K562 (cell line): ENCODE measurements at regions not wholly inside any gene's neighbourhood (a gene's known extent, or its start where the extent isn't known, plus 50 kb on each side); places are given as distances from the start of the nearest gene placed in this dataset.
"Not testable (repeated sequence)": the region's sequence is repeated elsewhere in the genome, so short reads cannot be mapped to it uniquely, and the experiment has no call there.

Experiments
- ATAC-seq: fragments of 200-7000 bp; cut with Tn5 transposase; 3 replicates; pipeline ENCODE4 v1.9.1; 2020; ENCODE audit warnings: moderate library complexity
- BruUV-seq: library from RNA; stranded (reverse); fragments of 400-500 nt; replicated peaks from 2 replicates; lab custom pipeline; 2021; lab: Mats Ljungman, UMichigan
- CTCF ChIA-PET: fragments of 300-600 bp; formaldehyde crosslinking; extraction: SDS; loops from one replicate; lab custom pipeline; 2021; ENCODE audit warnings: low intra/inter-chr PET ratio; lab: Yijun Ruan, JAX
- POLR2A ChIA-PET: fragments of 300-600, 350-650 bp; sonication (Branson Sonifier 250); formaldehyde crosslinking; extraction: SDS; loops from one replicate; lab custom pipeline; 2021; ENCODE audit warnings: antibody characterized with exemption, inconsistent platforms; lab: Yijun Ruan, JAX
- DNase-seq, 4 experiments: peaks; one replicate each; pipeline versions ENCODE4 v3.0.0 to v3.0.0-alpha.2; 2011 to 2018; ENCODE audit warnings: low spot score in 3 of 4, mixed read lengths in 3 of 4; ENCODE audit errors: extremely low read depth in 1 of 4
- FAIRE-seq: peaks from 2 replicates; lab custom pipeline; 2011; peaks lifted over from hg19 to GRCh38; lab: Jason Lieb, UNC
- H2AFZ ChIP-seq: 2 replicates; pipeline ENCODE4 v1.6.0; 2011; ENCODE audit warnings: low read depth, low read length, control low read depth, inconsistent platforms
- H3K27ac ChIP-seq: fragments of 200-600 bp; 3 replicates; pipeline ENCODE4 v1.8.0; 2011; ENCODE audit warnings: low read depth, mild to moderate bottlenecking, control low read depth, inconsistent platforms, low read length, moderate library complexity, mixed read lengths; ENCODE audit errors: extremely low read depth
- H3K27me3 ChIP-seq, 2 experiments: fragments of 300-600 bp in 1 of 2; 2 replicates in 1 of 2; 3 replicates in 1 of 2; pipeline versions ENCODE4 v1.6.0 to v1.8.0; 2011; ENCODE audit warnings: inconsistent platforms in 2 of 2, low read length in 2 of 2, mild to moderate bottlenecking in 1 of 2, mixed read lengths in 1 of 2, moderate library complexity in 1 of 2; ENCODE audit not compliant: control insufficient read depth in 2 of 2, insufficient read depth in 2 of 2
- H3K36me3 ChIP-seq: fragments of 300-600 bp; 3 replicates; pipeline ENCODE4 v1.8.0; 2011; ENCODE audit warnings: mild to moderate bottlenecking, low read length, inconsistent platforms; ENCODE audit not compliant: control insufficient read depth, insufficient read depth
- H3K4me1 ChIP-seq, 2 experiments: fragments of 200-600 bp in 1 of 2; replicated peaks in 1 of 2; 2 replicates in 1 of 2; 3 replicates in 1 of 2; pipeline versions ENCODE4 v1.5.1 to v1.8.0; 2011; ENCODE audit warnings: inconsistent platforms in 2 of 2, low read length in 2 of 2, mild to moderate bottlenecking in 1 of 2, mixed read lengths in 1 of 2, moderate library complexity in 1 of 2; ENCODE audit not compliant: control insufficient read depth in 2 of 2, insufficient read depth in 2 of 2
- H3K4me2 ChIP-seq: 2 replicates; pipeline ENCODE4 v1.6.1; 2011; ENCODE audit warnings: low read length, control low read depth, inconsistent platforms, mixed read lengths; ENCODE audit not compliant: insufficient read depth
- H3K4me3 ChIP-seq: fragments of 200-600 bp; sonication (generic), shearing (Covaris generic); 2 replicates; pipeline ENCODE4 v1.5.1; 2016; ENCODE audit warnings: control low read depth, inconsistent platforms
- H3K79me2 ChIP-seq: fragments of 200-600 bp; 3 replicates; pipeline ENCODE4 v1.8.0; 2011; ENCODE audit warnings: low read length, inconsistent platforms; ENCODE audit not compliant: control insufficient read depth, insufficient read depth
- H3K9ac ChIP-seq, 2 experiments: 2 replicates each; pipeline versions ENCODE4 v1.6.0 to v1.6.1; 2011; ENCODE audit warnings: low read depth in 2 of 2, low read length in 2 of 2, control low read depth in 1 of 2, inconsistent platforms in 1 of 2, mild to moderate bottlenecking in 1 of 2, mixed read lengths in 1 of 2; ENCODE audit not compliant: insufficient read depth in 1 of 2
- H3K9me1 ChIP-seq: one replicate; pipeline ENCODE4 v1.6.0; 2011; ENCODE audit warnings: inconsistent platforms, mild to moderate bottlenecking, low read length, moderate library complexity; ENCODE audit not compliant: control insufficient read depth, insufficient read depth
- H3K9me3 ChIP-seq: replicated peaks from 2 replicates; pipeline ENCODE4 v1.5.1; 2011; ENCODE audit warnings: low read depth, low read length, inconsistent platforms; ENCODE audit not compliant: control insufficient read depth, insufficient read depth
- H4K20me1 ChIP-seq: replicated peaks from 2 replicates; pipeline ENCODE4 v1.6.1; 2011; ENCODE audit warnings: low read length, inconsistent platforms, mixed read lengths; ENCODE audit not compliant: control insufficient read depth, insufficient read depth
- C11orf30 ChIP-seq: fragments of 450-650 bp; IDR thresholded peaks from 2 replicates; pipeline ENCODE4 v1.6.1; 2016; ENCODE audit warnings: low read depth, mild to moderate bottlenecking
- CEBPB ChIP-seq: fragments of 450-650 bp; IDR thresholded peaks from 2 replicates; pipeline ENCODE4 v1.6.1; 2016; ENCODE audit warnings: missing genetic modification characterization, missing compliant biosample characterization
- FOXA1 ChIP-seq: fragments of 450-650 bp; IDR thresholded peaks from 2 replicates; pipeline ENCODE4 v1.6.1; 2016; ENCODE audit warnings: mild to moderate bottlenecking, borderline replicate concordance
- HOXB6 ChIP-seq: fragments of 250-450 bp; sonication (Bioruptor Pico); IDR thresholded peaks from 2 replicates; pipeline ENCODE4 v1.5.1; 2022; ENCODE audit warnings: mild to moderate bottlenecking, borderline replicate concordance
- NFIX ChIP-seq: fragments of 250-450 bp; sonication (Bioruptor Pico); IDR thresholded peaks from 2 replicates; pipeline ENCODE4 v1.4.0; 2020; ENCODE audit warnings: low read depth, mild to moderate bottlenecking, moderate library complexity
- PPARD ChIP-seq: fragments of 250-450 bp; sonication (Bioruptor Pico); IDR thresholded peaks from 2 replicates; pipeline ENCODE4 v1.8.0; 2022; ENCODE audit warnings: inconsistent platforms, mild to moderate bottlenecking, moderate library complexity
- TAF7 ChIP-seq: fragments of 450-650 bp; IDR thresholded peaks from 2 replicates; pipeline ENCODE4 v1.6.1; 2016; ENCODE audit warnings: missing genetic modification characterization, missing compliant biosample characterization
- WGBS: fragments of 100-300 bp; shearing (Covaris generic); methylation state at CpG from one replicate; pipeline ENCODE4 v1.1.6; 2016; ENCODE audit warnings: low coverage, mixed read lengths; ENCODE audit not compliant: insufficient coverage; ENCODE audit errors: missing lambda C conversion rate; 5-methylcytosine and 5-hydroxymethylcytosine counted together
- in situ Hi-C: fragments of 300-500 bp; cut with MboI; formaldehyde crosslinking; loops from 4 replicates; pipeline ENCODE4 v1.15.0; 2018; ENCODE audit warnings: inconsistent platforms, mixed read lengths
- intact Hi-C: fragments of 100-400 bp; cut with micrococcal nuclease; formaldehyde crosslinking; loops from 2 replicates; pipeline ENCODE4 v1.14.2; 2022
- TF ChIP-seq, protein P1 (sequence below), 2 experiments: IDR thresholded peaks; 2 replicates each; pipeline ENCODE4 v1.6.1; 2011; ENCODE audit warnings: borderline replicate concordance in 1 of 2, control low read depth in 1 of 2, low read depth in 1 of 2, low read length in 1 of 2, mild to moderate bottlenecking in 1 of 2, mixed read lengths in 1 of 2, moderate library complexity in 1 of 2; ENCODE audit not compliant: insufficient read depth in 1 of 2, insufficient read length in 1 of 2, poor library complexity in 1 of 2, severe bottlenecking in 1 of 2; ENCODE audit errors: extremely low read depth in 1 of 2
- TF ChIP-seq, protein P2 (sequence below): fragments of 450-650 bp; IDR thresholded peaks from 2 replicates; pipeline ENCODE4 v1.7.1; 2018; ENCODE audit warnings: mild to moderate bottlenecking, low read depth; ENCODE audit not compliant: partially characterized antibody
- TF ChIP-seq, protein P3 (sequence below): sonication (generic); formaldehyde crosslinking; IDR thresholded peaks from 2 replicates; pipeline ENCODE4 v1.5.0; 2020; ENCODE audit warnings: missing genetic modification reagents

DNA sequence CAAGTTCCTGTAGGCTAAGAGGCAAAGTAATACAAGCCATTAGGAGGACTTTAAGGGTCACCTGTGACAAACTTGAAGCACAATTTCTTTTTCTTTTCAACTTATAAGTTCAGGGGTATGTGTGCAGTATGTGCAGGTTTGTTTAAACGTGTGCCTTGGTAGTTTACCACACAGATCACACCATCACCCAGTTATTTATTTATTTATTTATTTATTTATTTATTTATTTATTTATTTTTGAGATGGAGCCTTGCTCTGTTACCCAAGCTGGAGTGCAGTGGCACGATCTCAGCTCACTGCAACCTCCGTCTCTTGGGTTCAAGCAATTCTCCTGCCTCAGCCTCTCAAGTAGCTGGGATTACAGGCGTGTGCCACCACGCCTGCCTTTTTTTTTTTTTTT lies 86.2 kb upstream of the ACBD5 start:
- H3K4me2 ChIP-seq, H3K36me3 ChIP-seq, DNase-seq, H4K20me1 ChIP-seq, FAIRE-seq, ATAC-seq, H3K27me3 ChIP-seq, intact Hi-C loops, H3K9ac ChIP-seq, H2AFZ ChIP-seq, H3K9me3 ChIP-seq, H3K9me1 ChIP-seq, POLR2A ChIA-PET, BruUV-seq, H3K27ac ChIP-seq, H3K4me1 ChIP-seq, H3K4me3 ChIP-seq, in situ Hi-C loops, H3K79me2 ChIP-seq: not testable (repeated sequence)
- 7% methylated on average over 3 of the region's 5 CpGs for WGBS
- CTCF ChIA-PET: interaction anchor here (0.6 kb wide), 1 partner anchor 422 kb away, joined by 6 read pairs; no protein-coding TSS in a partner anchor

DNA sequence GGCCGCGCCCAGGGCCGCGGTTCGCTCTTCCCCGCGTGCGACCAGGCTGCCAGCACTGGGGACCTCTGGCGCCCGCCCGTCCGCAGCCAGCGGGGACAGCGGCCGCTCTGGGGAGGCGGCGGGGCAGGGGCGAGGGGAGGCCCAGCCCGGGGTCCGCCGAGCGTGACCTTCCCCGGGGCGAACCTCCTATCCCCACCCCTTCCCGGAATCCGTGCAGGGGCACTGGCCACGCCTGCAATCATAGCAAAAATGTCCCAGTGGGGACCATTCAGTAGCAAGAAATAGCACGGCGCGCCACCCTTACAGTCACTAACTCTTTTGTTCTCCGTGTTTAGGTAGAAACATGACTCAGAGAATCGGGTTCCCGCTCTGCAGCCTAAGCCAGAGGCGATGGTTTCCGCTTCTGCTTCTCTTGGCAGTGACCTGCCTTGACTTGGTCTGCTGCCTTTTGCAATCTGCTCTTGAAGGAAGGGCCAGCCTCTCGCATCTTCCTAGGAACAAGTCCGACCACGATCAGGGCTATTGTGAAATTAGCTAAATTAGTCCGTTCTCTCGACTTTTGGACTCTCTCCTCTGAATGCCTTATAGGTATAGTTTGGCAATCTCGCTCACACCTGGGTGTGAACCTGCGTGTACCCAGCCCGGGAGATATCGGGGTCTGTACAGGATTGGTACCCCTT lies 79.3 kb upstream of the ACBD5 start:
- Histone ChIP-seq H3K79me2 (no peaks in the 10 kb centered on the region), H3K4me2 (peak overlapping the region; percentile 37), H3K27ac (no peak overlapping the region), H2AFZ (no peak overlapping the region), H3K4me1 (peaks cover 0 to 5% of the 10 kb centered on the region in 2 experiments; a peak in 2 of 5 replicates), H3K9me1 (no peaks in the 10 kb centered on the region), H4K20me1 (no peaks in the 10 kb centered on the region), H3K9ac (no peak overlapping the region), H3K27me3 (peaks cover 15 to 23% of the 10 kb centered on the region in 2 experiments; a peak in 4 of 5 replicates), H3K36me3 (no peaks in the 10 kb centered on the region), H3K9me3 (no peaks in the 10 kb centered on the region), H3K4me3 (no peak overlapping the region)
- FAIRE-seq: no peak
- BruUV-seq: no TSS peak
- in situ Hi-C loops: loop anchor here (5.0 kb wide), 1 partner anchor 748 kb away; no protein-coding TSS in a partner anchor
- TF ChIP-seq, protein P1, sequence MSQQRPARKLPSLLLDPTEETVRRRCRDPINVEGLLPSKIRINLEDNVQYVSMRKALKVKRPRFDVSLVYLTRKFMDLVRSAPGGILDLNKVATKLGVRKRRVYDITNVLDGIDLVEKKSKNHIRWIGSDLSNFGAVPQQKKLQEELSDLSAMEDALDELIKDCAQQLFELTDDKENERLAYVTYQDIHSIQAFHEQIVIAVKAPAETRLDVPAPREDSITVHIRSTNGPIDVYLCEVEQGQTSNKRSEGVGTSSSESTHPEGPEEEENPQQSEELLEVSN (IDR thresholded peaks at IDR 0.05; ENCODE audit: borderline replicate concordance in 1 of 2, extremely low read depth in 1 of 2, insufficient read depth in 1 of 2, insufficient read length in 1 of 2, low read depth in 1 of 2, low read length in 1 of 2, poor library complexity in 1 of 2, severe bottlenecking in 1 of 2): peak in 1 of 2 experiments; percentile 21
- TF ChIP-seq PPARD (CRISPR knock-in tag) (no peak), CEBPB (tag) (peak; percentile 20; the same call in 1 of the 2 replicates), C11orf30 (no peak), HOXB6 (CRISPR knock-in tag) (no peak), NFIX (CRISPR knock-in tag) (no peak), TAF7 (tag) (no peak), FOXA1 (no peak)
- TF ChIP-seq, protein P2, sequence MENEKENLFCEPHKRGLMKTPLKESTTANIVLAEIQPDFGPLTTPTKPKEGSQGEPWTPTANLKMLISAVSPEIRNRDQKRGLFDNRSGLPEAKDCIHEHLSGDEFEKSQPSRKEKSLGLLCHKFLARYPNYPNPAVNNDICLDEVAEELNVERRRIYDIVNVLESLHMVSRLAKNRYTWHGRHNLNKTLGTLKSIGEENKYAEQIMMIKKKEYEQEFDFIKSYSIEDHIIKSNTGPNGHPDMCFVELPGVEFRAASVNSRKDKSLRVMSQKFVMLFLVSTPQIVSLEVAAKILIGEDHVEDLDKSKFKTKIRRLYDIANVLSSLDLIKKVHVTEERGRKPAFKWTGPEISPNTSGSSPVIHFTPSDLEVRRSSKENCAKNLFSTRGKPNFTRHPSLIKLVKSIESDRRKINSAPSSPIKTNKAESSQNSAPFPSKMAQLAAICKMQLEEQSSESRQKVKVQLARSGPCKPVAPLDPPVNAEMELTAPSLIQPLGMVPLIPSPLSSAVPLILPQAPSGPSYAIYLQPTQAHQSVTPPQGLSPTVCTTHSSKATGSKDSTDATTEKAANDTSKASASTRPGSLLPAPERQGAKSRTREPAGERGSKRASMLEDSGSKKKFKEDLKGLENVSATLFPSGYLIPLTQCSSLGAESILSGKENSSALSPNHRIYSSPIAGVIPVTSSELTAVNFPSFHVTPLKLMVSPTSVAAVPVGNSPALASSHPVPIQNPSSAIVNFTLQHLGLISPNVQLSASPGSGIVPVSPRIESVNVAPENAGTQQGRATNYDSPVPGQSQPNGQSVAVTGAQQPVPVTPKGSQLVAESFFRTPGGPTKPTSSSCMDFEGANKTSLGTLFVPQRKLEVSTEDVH: no peak
- TF ChIP-seq, protein P3, sequence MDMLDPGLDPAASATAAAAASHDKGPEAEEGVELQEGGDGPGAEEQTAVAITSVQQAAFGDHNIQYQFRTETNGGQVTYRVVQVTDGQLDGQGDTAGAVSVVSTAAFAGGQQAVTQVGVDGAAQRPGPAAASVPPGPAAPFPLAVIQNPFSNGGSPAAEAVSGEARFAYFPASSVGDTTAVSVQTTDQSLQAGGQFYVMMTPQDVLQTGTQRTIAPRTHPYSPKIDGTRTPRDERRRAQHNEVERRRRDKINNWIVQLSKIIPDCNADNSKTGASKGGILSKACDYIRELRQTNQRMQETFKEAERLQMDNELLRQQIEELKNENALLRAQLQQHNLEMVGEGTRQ (CRISPR knock-in tag): no peak
- intact Hi-C loops: no loop called here
- ChIA-PET CTCF (no interaction called here), POLR2A (no interaction called here)
- DNase-seq: peak; percentile 6 to 15 (median 10)
- 3% methylated on average over 31 of the region's 44 CpGs for WGBS
- peak; percentile 71 for ATAC-seq
